Tibial artery (tissue), 4 donors: ENCODE measurements at regions not wholly inside any gene's neighbourhood (a gene's known extent, or its start where the extent isn't known, plus 50 kb on each side); places are given as distances from the start of the nearest gene placed in this dataset.

Source experiments
- DNase-seq, 2 donors: peaks; one replicate each; pipeline ENCODE4 v3.0.0-alpha.2; 2019
- H3K27ac ChIP-seq, 2 donors: fragments of 200-600 bp; sonication (generic) in 1 of 2; 1 replicate in 1 of 2; 2 replicates in 1 of 2; pipeline ENCODE4 v1.5.1; 2018 to 2019; ENCODE audit warnings: mild to moderate bottlenecking in 1 of 2
- H3K27me3 ChIP-seq, 2 donors: fragments of 200-600 bp; sonication (generic) in 1 of 2; one replicate each; pipeline versions ENCODE4 v1.5.1 to v1.6.0; 2016 to 2019
- H3K36me3 ChIP-seq, 3 donors: fragments of 200-600 bp; sonication (generic) in 2 of 3; one replicate each; pipeline ENCODE4 v1.5.1; 2016 to 2019; ENCODE audit warnings: mild to moderate bottlenecking in 2 of 3
- H3K4me1 ChIP-seq, 4 donors: fragments of 200-600 bp; sonication (generic) in 2 of 4; 1 replicate in 3 of 4; 2 replicates in 1 of 4; pipeline ENCODE4 v1.5.1; 2016 to 2019
- H3K4me3 ChIP-seq, 2 donors: fragments of 200-600 bp; sonication (generic) in 1 of 2; 1 replicate in 1 of 2; 2 replicates in 1 of 2; pipeline ENCODE4 v1.5.1; 2018 to 2019; ENCODE audit warnings: mild to moderate bottlenecking in 2 of 2
- H3K9me3 ChIP-seq, 3 donors: fragments of 200-600 bp; sonication (generic) in 1 of 3; one replicate each; pipeline ENCODE4 v1.5.1; 2016 to 2019
- CTCF ChIP-seq, 2 experiments: fragments of 200-600 bp in 1 of 2; fragments of 450-650 bp in 1 of 2; IDR thresholded peaks; one replicate each; pipeline ENCODE4 v1.5.1; 2017 to 2019; ENCODE audit warnings: antibody characterized with exemption in 2 of 2, mild to moderate bottlenecking in 1 of 2, moderate library complexity in 1 of 2
- intact Hi-C: fragments of 100-400 bp; cut with DNase I; formaldehyde crosslinking; loops from one replicate; pipeline ENCODE4 v1.15.0; 2023; ENCODE audit warnings: low total_unique reads

- Histone ChIP-seq H3K27me3 (no peaks in the 10 kb centered on the region), H3K4me1 (no peaks in the 10 kb centered on the region), H3K27ac (no peak overlapping the region), H3K9me3 (no peaks in the 10 kb centered on the region), H3K4me3 (no peak overlapping the region), H3K36me3 (no peaks in the 10 kb centered on the region)
- intact Hi-C loops, result no loop called here
- no peak for TF ChIP-seq CTCF (IDR thresholded peaks at IDR 0.05)
- DNase-seq, result no peak
These were observed 57.5 kb upstream of the S1PR3 start for GRCh38 chr9:88933607-88934379.

- Histone ChIP-seq H3K4me3 (no peak overlapping the region), H3K36me3 (no peaks in the 10 kb centered on the region), H3K27ac (no peak overlapping the region), H3K27me3 (no peaks in the 10 kb centered on the region), H3K4me1 (no peaks in the 10 kb centered on the region), H3K9me3 (no peaks in the 10 kb centered on the region)
- no peak for TF ChIP-seq CTCF (IDR thresholded peaks at IDR 0.05)
- DNase-seq, result no peak
- intact Hi-C loops, result no loop called here
These were observed 56.3 kb upstream of the S1PR3 start for GRCh38 chr9:88934876-88935535.

- no peaks in the 10 kb centered on the region for H3K9me3 ChIP-seq
- no peak for TF ChIP-seq CTCF (IDR thresholded peaks at IDR 0.05)
- H3K36me3 ChIP-seq, result no peaks in the 10 kb centered on the region
- H3K4me3 ChIP-seq, result no peak overlapping the region
- no peak overlapping the region for H3K27ac ChIP-seq
- intact Hi-C loops, result no loop called here
- H3K4me1 ChIP-seq, result no peaks in the 10 kb centered on the region
- no peaks in the 10 kb centered on the region for H3K27me3 ChIP-seq
- DNase-seq, result no peak
These were observed 55.1 kb upstream of the S1PR3 start for GRCh38 chr9:88936132-88936531.

- DNase-seq, result peak in 1 of 2 donors; percentile 43
- Histone ChIP-seq H3K27me3 (no peaks in the 10 kb centered on the region), H3K4me1 (no peaks in the 10 kb centered on the region), H3K4me3 (no peak overlapping the region), H3K36me3 (no peaks in the 10 kb centered on the region), H3K27ac (no peak overlapping the region), H3K9me3 (no peaks in the 10 kb centered on the region)
- TF ChIP-seq CTCF (IDR thresholded peaks at IDR 0.05), result no peak
- intact Hi-C loops, result no loop called here
These were observed 54.6 kb upstream of the S1PR3 start for GRCh38 chr9:88936668-88937067.

- no peak overlapping the region for H3K4me3 ChIP-seq
- no peaks in the 10 kb centered on the region for H3K4me1 ChIP-seq
- intact Hi-C loops, result no loop called here
- DNase-seq, result no peak
- H3K36me3 ChIP-seq, result no peaks in the 10 kb centered on the region
- H3K27ac ChIP-seq, result no peak overlapping the region
- no peaks in the 10 kb centered on the region for H3K27me3 ChIP-seq
- H3K9me3 ChIP-seq, result no peaks in the 10 kb centered on the region
- no peak for TF ChIP-seq CTCF (IDR thresholded peaks at IDR 0.05)
These were observed 54.0 kb upstream of the S1PR3 start for GRCh38 chr9:88937248-88937647.
